ENCODE measurements at regions not wholly inside any gene's neighbourhood (a gene's known extent, or its start where the extent isn't known, plus 50 kb on each side); places are given as distances from the start of the nearest gene placed in this dataset.

GRCh38 chr5:103340132-103340531, 81.6 kb downstream of the MACIR start:
- DNase-seq (ENCODE audit: extremely low spot score), result no peak
- TF ChIP-seq POLR2A (IDR thresholded peaks at IDR 0.05; ENCODE audit: low read depth) (no peak), CTCF (IDR thresholded peaks at IDR 0.05) (no peak), EP300 (IDR thresholded peaks at IDR 0.05) (no peak), POLR2AphosphoS5 (IDR thresholded peaks at IDR 0.05) (no peak)
- H3K9me3 ChIP-seq, result no peaks in the 10 kb centered on the region
- H3K27me3 ChIP-seq, result no peaks in the 10 kb centered on the region
- no peak overlapping the region for H3K4me3 ChIP-seq
- no peak overlapping the region for H3K27ac ChIP-seq (replicated peaks in 1 of 4)
- intact Hi-C loops (cut with DNase I), result no loop called here
- H3K36me3 ChIP-seq, result no peaks in the 10 kb centered on the region
- H3K4me1 ChIP-seq, result no peaks in the 10 kb centered on the region
- 88% methylated on average over 2 of the region's 2 CpGs for WGBS

DNA sequence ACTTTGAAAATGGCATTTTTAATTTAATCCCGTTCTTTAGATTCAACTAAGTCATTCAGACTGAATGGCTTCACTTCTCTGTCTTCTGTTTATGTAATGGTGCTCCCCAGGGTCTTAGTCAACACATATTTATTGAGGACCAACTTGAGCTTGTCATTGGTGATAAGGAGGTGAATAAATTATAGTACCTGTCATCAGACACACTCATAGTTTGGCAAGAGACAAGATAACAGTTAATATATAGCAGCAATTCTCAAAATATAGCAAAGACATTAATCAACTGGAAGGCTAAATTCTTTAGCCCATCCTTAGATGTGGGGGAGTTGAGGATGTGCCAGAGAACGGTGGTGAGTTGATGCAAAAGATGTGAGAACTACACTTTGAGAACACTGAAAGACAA, 78.4 kb downstream of the MACIR start:
- WGBS, result 57% methylated on average over 2 of the region's 2 CpGs
- no peak for TF ChIP-seq POLR2A (IDR thresholded peaks at IDR 0.05; ENCODE audit: low read depth)
- no peak for TF ChIP-seq CTCF (IDR thresholded peaks at IDR 0.05)
- TF ChIP-seq EP300 (IDR thresholded peaks at IDR 0.05), result no peak
- no peak for TF ChIP-seq POLR2AphosphoS5 (IDR thresholded peaks at IDR 0.05)
- Histone ChIP-seq H3K4me1 (peaks cover 0 to 11% (median 3%) of the 10 kb centered on the region in 4 donors), H3K27me3 (no peaks in the 10 kb centered on the region), H3K4me3 (no peak overlapping the region), H3K36me3 (no peaks in the 10 kb centered on the region), H3K9me3 (no peaks in the 10 kb centered on the region), H3K27ac (replicated peaks in 1 of 4) (no peak overlapping the region)
- no peak for DNase-seq (ENCODE audit: extremely low spot score)
- intact Hi-C loops (cut with DNase I), result no loop called here

GRCh38 chr5:103333376-103333775, 74.8 kb downstream of the MACIR start:
- DNase-seq (ENCODE audit: extremely low spot score), result no peak
- Histone ChIP-seq H3K9me3 (no peaks in the 10 kb centered on the region), H3K4me1 (peaks cover 0 to 11% (median 3%) of the 10 kb centered on the region in 4 donors), H3K36me3 (no peaks in the 10 kb centered on the region), H3K27ac (replicated peaks in 1 of 4) (no peak overlapping the region), H3K27me3 (no peaks in the 10 kb centered on the region), H3K4me3 (no peak overlapping the region)
- TF ChIP-seq CTCF (IDR thresholded peaks at IDR 0.05) (no peak), POLR2AphosphoS5 (IDR thresholded peaks at IDR 0.05) (no peak), POLR2A (IDR thresholded peaks at IDR 0.05; ENCODE audit: low read depth) (no peak), EP300 (IDR thresholded peaks at IDR 0.05) (no peak)
- 51% methylated on average over 2 of the region's 2 CpGs for WGBS
- intact Hi-C loops (cut with DNase I), result no loop called here

GRCh38 chr5:103330875-103331274, 72.3 kb downstream of the MACIR start:
- TF ChIP-seq CTCF (IDR thresholded peaks at IDR 0.05) (no peak), EP300 (IDR thresholded peaks at IDR 0.05) (no peak), POLR2AphosphoS5 (IDR thresholded peaks at IDR 0.05) (no peak), POLR2A (IDR thresholded peaks at IDR 0.05; ENCODE audit: low read depth) (no peak)
- no peaks in the 10 kb centered on the region for H3K27me3 ChIP-seq
- 91% methylated on average over 2 of the region's 2 CpGs for whole genome bisulfite sequencing
- H3K4me3 ChIP-seq, result no peak overlapping the region
- H3K9me3 ChIP-seq, result no peaks in the 10 kb centered on the region
- H3K36me3 ChIP-seq, result no peaks in the 10 kb centered on the region
- DNase-seq (ENCODE audit: extremely low spot score), result no peak
- intact Hi-C loops (cut with DNase I), result no loop called here
- no peak overlapping the region for H3K27ac ChIP-seq (replicated peaks in 1 of 4)
- H3K4me1 ChIP-seq, result peaks cover 0 to 11% (median 3%) of the 10 kb centered on the region in 4 donors

Measured in esophagus muscularis mucosa (tissue), 4 donors.